Forelimb muscle (tissue), 1 donor: ENCODE measurements at regions not wholly inside any gene's neighbourhood (a gene's known extent, or its start where the extent isn't known, plus 50 kb on each side); places are given as distances from the start of the nearest gene placed in this dataset.
A peak's percentile ranks its signal among the peaks of the same experiment; 100 is the strongest.

ENCODE experiments used
- DNase-seq: peaks from one replicate; pipeline ENCODE4 v3.0.0-alpha.2; 2013; ENCODE audit warnings: low read depth

GRCh38 chr9:7402334-7403027, 397.1 kb downstream of the DMAC1 start:
- no peak for DNase-seq

DNA sequence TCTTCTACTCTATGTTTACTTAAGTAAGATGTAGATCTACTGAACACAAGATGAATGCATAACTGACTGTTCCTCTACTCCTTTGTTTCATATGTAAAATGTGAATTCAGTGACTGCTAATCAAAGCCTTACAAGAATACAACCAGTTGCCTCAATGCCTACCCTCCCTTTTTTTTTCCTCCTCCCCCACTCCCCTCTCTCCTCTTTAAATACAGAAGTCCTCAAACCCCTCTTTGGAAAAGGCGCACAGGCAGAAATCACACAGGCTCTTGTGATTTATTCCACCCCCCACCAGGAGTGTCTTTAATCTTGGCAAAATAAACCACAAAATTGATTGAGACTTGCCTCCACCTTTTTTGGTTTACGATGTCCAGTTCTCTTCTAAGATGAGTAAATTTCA, 398.5 kb downstream of the DMAC1 start:
- no peak for DNase-seq

GRCh38 chr9:7394002-7394774, 405.4 kb downstream of the DMAC1 start:
- DNase-seq: no peak

DNA sequence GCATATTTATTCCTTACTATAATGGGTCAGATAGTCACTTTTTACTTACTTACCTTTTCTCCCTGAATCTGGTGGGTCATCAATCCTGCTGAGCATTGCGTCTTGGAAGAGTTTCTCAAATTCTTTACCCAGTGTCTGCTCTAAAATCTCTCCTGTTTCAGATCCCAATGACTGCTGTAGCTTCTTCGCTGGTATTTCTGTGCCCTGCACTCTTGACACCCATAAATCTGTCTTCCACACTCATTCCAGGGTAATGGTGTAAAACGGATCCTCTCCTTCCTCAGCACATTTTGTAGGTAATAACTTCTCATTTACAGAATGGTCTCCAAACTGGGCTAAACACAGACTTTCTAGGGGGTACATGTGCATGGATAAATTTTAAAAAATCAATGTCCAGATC, 407.4 kb downstream of the DMAC1 start:
- no peak for DNase-seq

DNA sequence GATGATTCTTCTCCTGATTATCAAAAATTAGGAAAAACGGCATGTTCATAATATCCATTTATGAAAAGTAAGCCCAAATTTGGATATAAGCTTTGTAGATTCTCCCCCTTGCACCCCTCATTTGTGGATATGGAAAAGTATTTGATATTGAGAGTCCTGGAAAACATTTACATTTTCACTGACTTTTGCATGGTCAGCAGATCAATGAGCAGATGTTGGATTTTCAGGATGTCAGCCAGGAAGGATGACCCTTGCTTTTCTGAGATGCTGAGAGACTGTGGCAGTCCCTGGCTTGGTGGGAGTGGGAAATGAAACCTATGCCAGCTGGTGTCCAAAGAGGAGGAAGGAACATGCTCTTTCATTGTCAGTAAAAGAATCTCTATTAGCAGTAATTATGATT, 410.8 kb downstream of the DMAC1 start:
- no peak for DNase-seq

- DNase-seq: no peak
Observed at GRCh38 chr9:7387840-7388239, 411.7 kb downstream of the DMAC1 start.

GRCh38 chr9:7382304-7382703, 417.3 kb downstream of the DMAC1 start:
- DNase-seq: no peak

GRCh38 chr9:7377489-7377888, 422.1 kb downstream of the DMAC1 start:
- DNase-seq: no peak

GRCh38 chr9:7376833-7377232, 422.7 kb downstream of the DMAC1 start:
- no peak for DNase-seq

DNA sequence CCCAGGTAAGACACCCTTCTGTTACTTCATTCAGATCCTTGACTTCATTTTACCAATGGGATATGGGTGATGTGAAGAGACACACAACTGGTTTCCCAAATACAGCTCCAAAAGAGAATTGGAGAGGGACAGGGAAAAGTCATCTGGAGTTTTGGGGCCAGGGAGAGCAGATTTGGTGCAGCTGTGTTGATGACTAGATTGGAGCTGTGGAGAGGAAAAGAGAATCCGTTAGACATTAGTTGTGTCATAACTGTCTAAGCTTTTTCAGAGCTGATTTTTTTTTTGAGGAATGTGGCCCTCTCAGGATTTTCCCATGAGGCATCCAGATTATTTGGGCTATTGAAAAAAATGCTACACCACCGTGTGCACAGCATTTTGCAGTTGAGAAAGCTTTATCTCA, 423.4 kb downstream of the DMAC1 start:
- no peak for DNase-seq

DNA sequence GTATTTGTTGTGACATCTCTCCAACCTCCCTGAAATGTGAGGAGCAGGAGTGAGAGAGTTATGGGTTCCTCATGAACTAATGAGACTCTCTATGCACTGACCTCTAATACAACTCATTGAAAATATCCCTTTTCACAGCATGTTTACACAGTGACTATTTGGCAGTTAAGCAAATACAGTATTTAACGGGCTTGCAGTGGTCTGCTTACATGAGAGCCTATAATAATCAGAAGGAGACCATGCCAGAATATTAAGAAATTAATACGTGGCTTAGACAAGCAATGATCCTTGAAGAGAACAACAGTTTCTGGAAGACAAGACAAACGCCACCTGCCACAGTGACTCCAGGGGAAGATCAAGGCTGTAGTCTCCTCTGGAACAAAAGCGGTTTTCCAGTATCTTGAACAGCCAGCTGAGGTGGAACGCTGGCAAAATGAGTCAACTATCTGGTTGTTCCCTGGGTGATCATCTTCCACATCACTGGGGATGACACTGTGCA, 424.5 kb downstream of the DMAC1 start:
- DNase-seq: no peak

GRCh38 chr9:7370988-7371387, 428.6 kb downstream of the DMAC1 start:
- DNase-seq: peak; percentile 63

- peak; percentile 50 for DNase-seq
Observed at GRCh38 chr9:7370381-7370780, 429.2 kb downstream of the DMAC1 start.

GRCh38 chr9:7369384-7369821, 430.2 kb downstream of the DMAC1 start:
- DNase-seq: no peak

GRCh38 chr9:7368410-7369292, 430.9 kb downstream of the DMAC1 start:
- DNase-seq: no peak

- no peak for DNase-seq
Observed at GRCh38 chr9:7367726-7368125, 431.9 kb downstream of the DMAC1 start.

GRCh38 chr9:7366121-7366520, 433.5 kb downstream of the DMAC1 start:
- DNase-seq: no peak

GRCh38 chr9:7363777-7364477, 435.7 kb downstream of the DMAC1 start:
- DNase-seq: no peak

DNA sequence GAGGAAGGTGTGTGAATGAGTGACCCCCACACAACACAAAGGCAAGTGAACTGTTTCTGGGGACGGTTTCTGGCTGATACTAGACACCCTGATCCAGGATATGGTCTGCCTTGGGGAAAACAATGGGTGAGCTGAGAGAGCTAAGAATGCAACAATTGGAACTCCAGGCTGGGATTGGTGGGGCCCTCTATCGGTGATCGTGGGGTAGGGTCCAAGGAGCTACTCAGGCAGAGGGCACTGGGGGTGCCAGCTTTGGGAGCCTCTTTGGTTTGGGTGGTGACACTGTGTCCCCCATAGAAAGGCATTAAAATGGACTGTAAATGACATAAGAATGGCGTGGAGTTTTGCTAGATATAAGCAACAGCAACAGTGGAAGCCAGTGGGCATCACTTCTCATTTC, 439.1 kb downstream of the DMAC1 start:
- DNase-seq: no peak

GRCh38 chr9:7358876-7359275, 440.7 kb downstream of the DMAC1 start:
- DNase-seq: no peak

GRCh38 chr9:7354704-7355103, 444.9 kb downstream of the DMAC1 start:
- no peak for DNase-seq

- DNase-seq: no peak
Observed at GRCh38 chr9:7348692-7349091, 450.9 kb downstream of the DMAC1 start.
